GM21367 (cell line): ENCODE measurements at regions not wholly inside any gene's neighbourhood (a gene's known extent, or its start where the extent isn't known, plus 50 kb on each side); places are given as distances from the start of the nearest gene placed in this dataset.

Experiments
- ATAC-seq: cut with Tn5 transposase; IDR thresholded peaks from one replicate; pipeline ENCODE4 v1.9.1; 2021; ENCODE audit not compliant: unreplicated experiment

GRCh38 chr21:35900539-35900938 is 159.8 kb downstream of the SETD4 start:
- no peak for ATAC-seq

- ATAC-seq, result no peak
Measured at GRCh38 chr21:35896060-35896459, 164.3 kb downstream of the SETD4 start.

GRCh38 chr21:35895598-35895997 is 164.7 kb downstream of the SETD4 start:
- no peak for ATAC-seq

GRCh38 chr21:35893156-35893555 is 167.2 kb downstream of the SETD4 start:
- ATAC-seq, result no peak

- no peak for ATAC-seq
Measured at GRCh38 chr21:35886887-35887286, 173.4 kb downstream of the SETD4 start.

- no peak for ATAC-seq
Measured at GRCh38 chr21:35885942-35886541, 174.3 kb downstream of the SETD4 start.

- ATAC-seq, result no peak
Measured at GRCh38 chr21:35882791-35883240, 177.5 kb downstream of the SETD4 start.

GRCh38 chr21:35873441-35873840 is 186.9 kb downstream of the SETD4 start:
- ATAC-seq, result no peak

GRCh38 chr21:35871906-35872305 is 188.4 kb downstream of the SETD4 start:
- no peak for ATAC-seq

GRCh38 chr21:35868869-35869223 is 191.5 kb downstream of the SETD4 start:
- no peak for ATAC-seq

GRCh38 chr21:35868005-35868868 is 192.1 kb downstream of the SETD4 start:
- ATAC-seq, result no peak

GRCh38 chr21:35864039-35864438 is 196.3 kb downstream of the SETD4 start:
- ATAC-seq, result no peak

GRCh38 chr21:35862969-35863368 is 197.4 kb downstream of the SETD4 start:
- no peak for ATAC-seq

- ATAC-seq, result no peak
Measured at GRCh38 chr21:35861661-35862060, 198.7 kb downstream of the SETD4 start.

GRCh38 chr21:35860189-35860869 is 200.0 kb downstream of the SETD4 start:
- ATAC-seq, result no peak

- no peak for ATAC-seq
Measured at GRCh38 chr21:35859677-35860076, 200.6 kb downstream of the SETD4 start.

- ATAC-seq, result no peak
Measured at GRCh38 chr21:35857095-35857494, 203.2 kb downstream of the SETD4 start.

- no peak for ATAC-seq
Measured at GRCh38 chr21:35855484-35855883, 204.8 kb downstream of the SETD4 start.

GRCh38 chr21:35854281-35854680 is 206.0 kb downstream of the SETD4 start:
- no peak for ATAC-seq

GRCh38 chr21:35853321-35854239 is 206.7 kb downstream of the SETD4 start:
- no peak for ATAC-seq

- no peak for ATAC-seq
Measured at GRCh38 chr21:35852820-35853219, 207.5 kb downstream of the SETD4 start.
